ENCODE measurements at regions not wholly inside any gene's neighbourhood (a gene's known extent, or its start where the extent isn't known, plus 50 kb on each side); places are given as distances from the start of the nearest gene placed in this dataset.

DNA sequence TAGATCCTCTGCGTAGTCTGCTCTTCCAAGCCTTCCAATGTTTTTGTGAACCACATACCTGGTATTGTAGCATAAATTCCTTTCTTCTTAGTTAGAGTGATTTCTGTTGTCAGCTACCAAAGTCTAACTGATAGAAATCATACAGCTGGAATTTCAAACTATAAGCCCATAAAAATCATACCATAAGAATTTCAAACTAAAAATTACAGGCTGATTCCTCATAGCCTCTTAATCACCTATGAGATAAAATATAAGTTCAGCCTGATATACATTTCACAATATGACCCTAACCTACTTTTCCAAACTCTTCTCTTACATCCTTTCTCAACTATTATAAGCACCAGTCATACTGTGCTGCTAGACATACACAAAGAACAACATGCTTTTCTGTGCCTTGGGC lies 64.8 kb downstream of the PTHLH start:
- DNase-seq, result no peak

DNA sequence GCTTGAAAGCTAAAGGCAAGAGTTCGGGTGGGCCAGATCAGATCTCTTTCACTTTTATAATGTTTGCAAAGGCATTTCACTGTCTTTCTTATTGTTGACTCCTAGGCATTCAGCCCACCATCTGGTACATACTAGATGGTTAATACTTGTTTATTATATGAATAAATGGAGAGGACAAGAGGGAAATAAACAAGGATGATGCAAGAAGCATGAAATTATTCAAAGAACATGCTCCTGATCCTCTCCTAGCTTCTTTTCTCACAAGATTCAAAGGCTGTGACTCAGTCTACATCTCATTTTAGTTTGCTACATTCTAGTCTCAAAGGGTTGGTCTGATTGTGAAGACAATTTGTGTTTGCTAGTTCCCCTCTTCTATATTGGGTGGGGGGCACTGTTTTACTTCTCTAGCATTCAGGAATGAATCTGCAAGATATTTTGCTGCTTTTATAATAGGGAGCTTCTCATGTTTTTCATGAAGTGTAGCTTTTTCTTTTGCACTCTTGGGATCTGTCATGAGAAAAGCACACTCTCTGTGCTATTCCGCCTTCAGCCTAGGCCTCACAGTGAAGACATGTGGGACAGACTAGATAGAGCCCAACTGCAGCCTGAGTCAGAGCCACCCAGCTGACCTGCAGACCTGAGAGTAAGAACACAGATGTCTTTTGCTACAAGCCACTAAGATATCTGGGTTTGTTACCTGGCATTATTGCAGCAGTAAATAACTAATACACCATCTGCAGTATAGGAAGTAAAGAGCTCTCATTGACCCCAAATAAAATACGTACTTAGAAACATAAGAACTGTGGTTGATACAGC lies 65.7 kb downstream of the PTHLH start:
- DNase-seq, result no peak

DNA sequence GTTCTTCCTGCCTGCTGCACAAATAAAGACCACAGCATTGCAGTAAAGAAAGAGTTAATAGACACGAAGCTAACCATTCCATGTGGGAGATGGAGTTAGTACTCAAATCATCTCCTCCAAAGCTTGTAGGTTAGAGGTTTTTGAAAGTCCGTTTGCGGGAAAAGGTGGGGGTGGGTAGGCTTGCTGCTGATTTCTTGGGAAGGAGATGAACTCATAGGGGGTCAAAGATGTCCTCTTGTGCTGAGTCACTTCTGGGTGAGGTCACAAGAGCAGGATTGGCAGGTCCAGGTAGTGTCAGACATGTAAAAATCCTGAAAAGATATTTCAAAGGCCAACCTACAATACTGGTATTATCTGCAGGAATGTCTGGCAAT lies 66.4 kb downstream of the PTHLH start:
- no peak for DNase-seq

DNA sequence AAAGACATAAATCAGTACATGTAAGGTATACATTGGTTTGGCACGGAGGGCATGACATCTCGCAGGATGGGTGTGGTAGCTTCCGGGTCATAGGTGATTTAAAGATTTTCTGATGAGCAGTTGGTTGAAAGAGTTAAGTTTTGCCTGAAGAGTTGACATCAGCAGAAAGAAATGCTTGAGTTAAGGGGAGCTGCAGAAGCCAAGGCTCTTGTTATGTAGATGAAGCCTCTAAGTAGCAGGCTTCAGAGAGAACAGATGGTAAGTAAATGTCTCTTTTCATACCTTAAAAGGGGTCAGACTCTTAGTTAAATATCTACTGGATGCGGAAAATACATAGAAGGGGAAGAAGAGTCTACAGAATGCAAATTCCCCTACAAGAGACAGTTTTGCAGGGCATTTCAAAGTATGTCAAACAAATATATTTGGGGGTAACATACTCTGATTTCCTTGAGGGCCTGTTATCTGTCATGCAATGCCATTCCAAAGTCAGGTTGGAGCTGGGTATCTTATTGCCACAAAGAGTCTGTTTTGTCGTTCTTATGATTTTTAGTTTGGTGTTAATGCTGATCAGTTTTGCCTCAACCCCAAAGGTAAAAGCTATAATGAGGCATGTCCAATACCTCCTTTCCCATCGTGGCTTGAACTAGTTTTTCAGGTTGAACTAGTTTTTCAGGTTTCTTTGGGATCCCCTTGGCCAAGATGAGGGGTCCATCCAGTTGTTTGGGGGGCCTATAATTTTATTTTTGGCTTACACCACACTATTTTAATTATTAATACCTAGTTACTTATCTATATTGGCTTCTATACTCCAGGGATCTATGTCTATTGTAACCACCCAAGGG lies 67.0 kb downstream of the PTHLH start:
- no peak for DNase-seq

DNA sequence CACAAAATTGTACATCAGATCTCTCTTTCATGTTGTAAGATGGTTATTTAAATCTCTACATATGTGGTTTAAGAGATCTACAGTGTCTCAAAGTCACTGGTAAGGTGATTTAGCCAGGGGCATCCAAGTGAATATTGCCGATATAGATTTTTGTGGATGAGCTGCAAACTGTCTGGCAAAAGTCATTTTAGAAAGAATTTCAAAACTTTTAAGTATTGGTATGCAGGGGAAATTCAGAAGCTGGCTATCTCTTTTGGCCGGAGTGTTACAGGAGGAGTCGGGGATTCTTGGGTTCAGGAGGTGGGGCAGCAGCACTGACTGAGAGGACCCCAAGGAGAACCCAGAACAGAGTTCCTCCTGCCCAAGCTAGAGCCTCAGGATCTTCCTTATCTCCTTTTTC lies 69.9 kb downstream of the PTHLH start:
- no peak for DNase-seq

DNA sequence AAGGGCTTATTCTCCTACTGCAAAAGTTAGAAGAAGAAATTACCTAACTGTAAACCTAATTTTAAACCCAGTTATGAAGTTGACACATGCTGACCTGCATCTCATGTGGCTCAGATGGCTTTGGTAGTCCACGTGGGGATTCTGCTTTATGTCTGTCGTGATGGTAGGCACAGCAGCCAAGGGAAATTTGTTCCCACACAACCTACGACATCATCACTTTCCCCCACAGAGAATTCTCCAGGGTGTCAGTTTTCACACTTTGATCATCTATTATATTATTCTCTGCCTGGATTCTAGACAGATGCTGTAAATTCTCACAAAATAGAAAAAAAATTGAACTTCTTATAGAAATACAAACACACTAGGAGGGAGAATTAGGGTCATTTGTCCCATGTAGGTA lies 70.6 kb downstream of the PTHLH start:
- no peak for DNase-seq

DNA sequence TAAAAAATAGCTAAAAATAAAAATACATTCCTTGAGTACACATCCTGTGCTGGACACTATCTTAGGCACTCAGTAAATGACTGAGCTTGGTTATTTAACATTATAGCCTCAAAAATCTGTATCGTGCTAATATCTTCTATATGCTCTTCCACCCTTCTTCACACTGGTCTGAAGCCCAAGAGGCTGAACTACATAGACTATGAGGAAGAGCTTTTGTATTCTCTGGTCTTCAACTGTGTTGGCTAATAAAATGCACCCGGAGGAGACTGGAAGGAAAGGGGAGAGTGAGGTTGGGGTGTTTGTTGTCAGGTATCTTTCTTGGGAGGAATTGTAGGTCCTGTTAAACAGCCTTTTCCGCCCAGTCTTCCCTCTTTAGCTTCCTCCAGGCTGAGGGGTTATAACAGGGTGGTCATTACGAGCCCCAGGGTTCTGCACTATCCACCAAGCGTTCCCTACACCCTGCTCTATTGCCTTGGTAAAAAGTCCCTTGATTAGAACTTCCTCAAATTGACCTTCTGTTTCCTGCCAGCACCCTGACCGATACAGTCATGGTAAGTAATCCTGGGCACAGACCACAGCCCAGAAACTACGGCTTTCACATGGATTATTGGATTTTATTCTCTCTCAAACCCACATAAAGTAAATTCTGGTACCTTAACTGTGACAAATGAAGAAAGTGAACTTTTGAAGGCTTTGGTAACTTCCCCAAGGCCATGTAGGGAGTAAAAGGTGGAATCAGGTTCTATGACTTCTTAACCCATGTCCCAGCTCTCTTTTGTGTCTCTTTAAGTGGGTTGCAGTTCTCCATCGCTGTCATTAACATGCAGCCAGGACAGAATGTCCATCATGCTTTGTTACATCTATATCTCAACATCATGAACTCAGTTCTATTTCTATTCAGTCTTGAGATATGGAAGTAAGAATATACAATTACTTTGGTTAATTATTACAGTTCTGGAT lies 71.3 kb downstream of the PTHLH start:
- no peak for DNase-seq

DNA sequence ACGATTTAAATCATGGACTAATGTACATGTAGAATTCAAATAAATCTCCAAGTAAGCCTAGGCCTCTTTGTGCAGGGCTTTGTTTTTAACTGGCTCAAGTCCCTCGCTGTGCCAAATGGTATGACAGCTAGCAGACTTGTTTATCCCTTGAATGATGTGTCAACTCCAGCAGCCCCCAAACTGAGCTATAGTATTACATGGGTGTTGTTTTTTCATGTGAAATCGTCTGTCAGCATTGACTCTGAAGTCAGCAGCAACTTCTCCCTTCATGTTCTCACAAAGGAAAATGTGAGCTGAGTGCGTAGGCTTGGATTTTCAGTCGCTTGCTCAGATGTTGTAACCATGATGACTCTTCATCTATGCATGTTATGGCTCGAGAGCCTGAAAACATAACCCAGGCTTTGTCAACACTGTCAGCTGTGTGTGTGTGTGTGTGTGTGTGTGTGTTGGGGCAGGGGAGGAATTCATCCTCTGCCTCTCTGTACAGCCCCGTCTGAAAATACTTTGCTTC lies 73.3 kb downstream of the PTHLH start:
- peak in 1 of 2 donors; percentile 9 for DNase-seq

DNA sequence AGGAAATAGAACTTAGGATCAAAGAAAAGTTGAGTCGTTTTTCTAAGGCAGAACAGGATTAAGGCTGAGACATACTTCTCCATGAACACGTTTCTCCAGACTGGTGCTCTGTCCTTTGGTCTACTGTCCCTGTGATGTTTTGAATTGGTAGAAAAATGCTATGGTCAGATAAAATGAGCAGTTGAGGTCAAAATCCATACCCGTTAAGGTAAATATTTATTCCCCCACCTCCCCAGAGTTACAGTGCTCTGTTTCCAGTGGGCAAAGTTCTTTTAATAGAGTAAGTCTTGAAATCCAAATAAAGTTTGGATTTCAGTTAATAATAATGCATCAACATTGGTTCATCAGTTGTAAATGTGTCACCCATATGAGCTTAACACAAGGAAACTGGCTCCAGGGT lies 74.5 kb downstream of the PTHLH start:
- DNase-seq, result no peak

DNA sequence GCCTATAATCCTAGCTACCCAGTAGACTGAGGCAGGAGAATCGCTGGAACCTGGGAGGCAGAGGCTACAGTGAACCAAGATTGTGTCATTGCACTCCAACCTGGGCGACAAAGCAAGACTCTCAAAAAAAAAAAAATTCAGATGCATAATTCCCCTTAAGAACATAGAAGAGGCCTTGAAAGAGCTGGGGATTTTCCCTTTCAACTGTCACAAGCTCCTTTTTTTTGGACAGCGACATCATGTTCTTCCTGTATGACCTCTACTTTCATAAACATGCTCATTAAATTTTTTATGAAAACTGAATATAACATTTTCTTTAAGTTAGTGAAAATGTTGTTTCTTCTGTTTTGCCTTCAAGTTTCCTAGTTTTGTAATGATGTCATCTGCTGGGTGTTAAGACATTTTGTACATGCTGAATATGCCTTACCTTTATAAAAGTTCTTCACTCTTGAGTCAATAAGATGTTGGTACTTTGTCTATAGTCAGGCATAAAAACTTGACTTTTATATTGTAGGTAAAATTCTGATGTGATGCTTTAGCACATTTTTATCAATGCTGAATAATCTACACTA lies 76.0 kb downstream of the PTHLH start:
- no peak for DNase-seq

DNA sequence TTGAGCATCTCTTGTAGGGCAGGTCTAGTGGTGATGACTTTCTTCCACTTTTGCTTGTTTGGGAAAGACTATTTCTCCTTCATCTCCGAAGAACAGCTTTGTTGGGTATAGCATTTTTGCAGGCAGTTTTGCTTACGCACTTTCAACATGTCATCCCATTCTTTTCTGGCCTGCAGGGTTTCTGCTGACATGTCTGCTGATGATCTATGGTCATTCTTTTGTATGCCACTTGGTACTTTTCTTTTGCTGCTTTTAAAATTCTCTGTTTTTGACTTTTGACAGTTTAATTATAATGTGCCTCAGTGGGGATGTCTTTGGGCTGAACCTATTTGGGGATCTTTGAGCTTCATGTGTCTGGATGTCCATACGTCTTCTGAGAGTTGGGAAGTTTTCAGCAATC lies 78.2 kb downstream of the PTHLH start:
- no peak for DNase-seq

DNA sequence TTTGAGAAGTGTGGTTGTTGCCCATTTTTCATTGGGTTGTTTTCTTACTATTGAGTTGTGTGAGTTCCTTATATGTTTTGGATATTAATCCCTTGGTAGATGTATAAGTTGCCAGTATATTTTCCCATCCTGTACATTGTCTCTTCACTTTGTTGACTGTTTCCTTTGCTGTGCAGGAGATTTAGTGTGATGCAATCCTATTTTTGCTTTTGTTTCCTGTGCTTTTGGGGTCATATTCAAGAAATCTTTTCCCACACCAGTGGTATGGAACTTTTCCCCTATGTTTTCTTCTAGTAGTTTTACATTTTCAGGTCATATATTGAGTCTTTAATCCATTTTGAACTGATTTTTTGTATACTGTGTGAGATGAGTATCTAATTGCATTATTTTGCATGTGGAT lies 92.8 kb downstream of the PTHLH start:
- no peak for DNase-seq

DNA sequence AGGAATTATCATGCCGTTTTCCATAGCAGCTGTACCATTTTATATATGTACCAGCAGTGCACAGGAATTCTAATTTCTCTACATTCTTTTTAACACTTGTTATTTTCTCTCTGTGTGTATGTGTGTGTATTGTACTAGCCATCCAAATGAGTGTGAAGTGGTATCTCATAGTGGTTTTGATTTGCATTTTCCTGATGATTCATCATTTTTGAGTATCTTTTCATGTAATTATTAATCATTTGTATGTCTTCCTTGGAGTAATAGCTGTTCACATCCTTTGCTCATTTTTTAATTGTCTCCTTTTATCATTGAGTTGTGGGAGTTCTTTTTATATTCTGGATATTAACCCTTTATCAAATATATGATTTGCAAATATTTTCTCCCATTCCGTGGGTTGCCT lies 95.6 kb upstream of the MANSC4 start:
- DNase-seq, result no peak

DNA sequence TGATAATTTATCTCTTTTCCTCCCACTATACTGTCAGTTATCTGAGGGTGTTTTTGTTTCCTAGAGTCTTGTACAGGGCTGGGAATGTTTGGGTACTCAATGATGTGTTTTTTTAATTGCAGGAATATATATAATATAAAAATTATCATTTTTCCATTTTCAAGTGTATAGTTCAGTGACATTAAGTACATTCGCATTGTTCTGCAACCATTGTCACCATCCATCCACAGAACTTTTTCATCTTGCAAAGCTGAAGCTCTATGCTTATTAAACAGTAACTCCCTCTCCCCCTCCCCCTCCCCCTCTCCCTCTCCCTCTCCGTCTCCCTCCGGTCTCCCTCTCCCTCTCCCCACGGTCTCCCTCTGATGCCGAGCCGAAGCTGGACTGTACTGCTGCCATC lies 93.0 kb upstream of the MANSC4 start:
- no peak for DNase-seq

DNA sequence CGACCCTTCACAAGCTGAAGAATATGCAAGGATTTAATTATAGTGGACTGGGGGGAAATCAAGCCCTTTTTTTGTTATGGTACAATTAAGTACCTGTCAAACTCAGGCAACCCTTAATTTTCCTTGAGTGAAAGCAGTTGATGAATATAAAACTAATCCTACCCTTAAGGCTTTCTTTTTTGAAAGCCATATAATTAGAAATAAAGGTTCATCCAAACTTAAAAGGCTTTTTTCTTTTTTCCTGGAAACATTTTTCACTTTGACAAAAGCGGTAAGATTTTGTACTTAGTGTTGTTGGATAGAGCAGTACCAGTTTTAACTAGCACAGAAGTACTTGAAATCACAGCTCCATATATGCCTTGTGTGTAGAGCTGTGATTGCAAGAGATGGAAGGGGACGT lies 91.9 kb upstream of the MANSC4 start:
- no peak for DNase-seq

DNA sequence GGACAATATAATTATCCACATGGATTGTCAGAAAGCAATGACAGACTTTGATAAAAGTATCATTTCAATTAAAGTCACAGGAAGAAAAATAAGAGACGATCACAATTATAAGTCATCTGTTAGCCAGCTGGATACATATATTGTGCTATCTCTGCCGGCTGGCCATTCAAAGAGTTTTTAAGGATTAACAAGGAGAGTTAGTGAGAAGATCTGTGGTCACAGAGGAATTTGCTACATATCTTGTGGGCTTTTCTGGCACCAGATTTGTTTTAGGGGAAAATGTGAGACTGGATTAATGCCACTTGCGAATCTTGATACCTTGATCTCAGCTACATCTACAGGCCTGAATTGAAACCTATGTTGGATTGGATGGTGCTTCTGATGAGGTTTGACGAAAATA lies 90.9 kb upstream of the MANSC4 start:
- no peak for DNase-seq

DNA sequence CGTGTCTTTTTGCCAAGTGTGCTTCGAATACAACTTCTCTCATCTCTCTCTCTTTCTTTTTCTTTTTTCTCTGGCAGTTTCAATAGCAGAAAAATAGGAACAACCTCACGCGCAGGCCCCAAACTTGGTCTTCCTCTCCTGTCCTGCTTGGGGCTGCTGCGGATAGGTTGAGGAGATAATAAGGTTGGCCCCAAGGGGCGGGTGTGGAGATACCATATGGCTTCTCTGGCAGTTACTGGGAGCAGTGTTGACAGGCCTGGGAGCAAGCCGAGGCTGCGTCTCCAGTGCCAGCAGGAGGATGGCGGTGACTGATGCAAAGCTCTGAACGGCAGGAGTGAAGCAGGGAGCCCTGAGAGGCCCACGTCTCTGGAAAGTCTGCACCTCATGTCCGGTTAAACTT lies 89.5 kb upstream of the MANSC4 start:
- DNase-seq, result no peak

DNA sequence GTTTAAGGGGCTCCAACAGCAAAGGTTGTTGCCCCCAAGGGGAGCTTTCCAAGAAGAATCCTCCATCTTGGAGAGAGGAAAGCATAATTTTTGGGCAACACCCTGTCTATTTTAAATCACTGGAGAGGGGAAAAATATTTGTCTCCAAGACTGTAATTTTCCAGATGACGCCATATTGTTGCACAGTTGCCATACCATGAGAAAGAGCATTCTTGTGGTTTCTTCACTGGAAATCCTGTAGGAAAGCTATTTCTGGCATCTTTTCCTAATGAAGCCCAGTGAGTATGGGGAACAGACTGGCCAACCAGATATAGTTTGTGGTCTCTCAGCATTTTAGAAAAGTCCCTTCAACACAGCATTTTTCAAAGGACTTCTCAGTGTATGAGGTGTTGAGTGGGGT lies 88.1 kb upstream of the MANSC4 start:
- no peak for DNase-seq

DNA sequence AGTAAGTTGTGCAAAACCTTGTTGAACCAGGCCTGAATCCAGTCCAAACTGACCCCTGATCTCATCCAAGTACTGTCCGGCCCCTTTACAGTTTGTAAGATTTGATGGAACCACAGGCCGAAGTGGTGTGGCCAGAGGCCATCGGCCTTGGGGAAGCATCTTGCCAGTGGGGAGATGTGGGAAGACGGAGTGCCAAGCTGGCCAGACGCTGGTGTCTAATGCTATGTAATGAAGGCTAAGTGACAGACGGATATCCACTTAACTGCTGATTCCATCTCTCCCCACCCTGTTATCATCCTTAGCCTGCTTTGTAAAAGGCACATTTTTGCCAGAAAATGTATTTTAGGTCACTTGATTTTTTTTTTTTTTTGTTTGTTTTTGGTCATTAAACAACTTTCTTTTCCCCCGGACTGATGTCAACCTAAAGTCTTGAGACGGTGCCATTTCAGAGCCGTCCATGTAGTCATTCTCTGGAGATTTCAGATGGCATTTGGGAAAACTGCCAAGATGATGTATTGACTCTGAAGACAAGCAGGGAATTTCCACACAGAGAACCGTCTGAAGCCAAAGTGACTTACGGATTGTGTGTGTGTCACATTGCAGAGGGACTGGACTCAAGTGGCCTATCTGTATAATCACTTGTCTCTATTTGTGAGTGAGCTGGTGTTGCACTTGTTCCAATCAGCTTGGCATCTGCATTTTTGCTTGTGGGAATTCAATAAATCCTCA lies 86.5 kb upstream of the MANSC4 start:
- no peak for DNase-seq

DNA sequence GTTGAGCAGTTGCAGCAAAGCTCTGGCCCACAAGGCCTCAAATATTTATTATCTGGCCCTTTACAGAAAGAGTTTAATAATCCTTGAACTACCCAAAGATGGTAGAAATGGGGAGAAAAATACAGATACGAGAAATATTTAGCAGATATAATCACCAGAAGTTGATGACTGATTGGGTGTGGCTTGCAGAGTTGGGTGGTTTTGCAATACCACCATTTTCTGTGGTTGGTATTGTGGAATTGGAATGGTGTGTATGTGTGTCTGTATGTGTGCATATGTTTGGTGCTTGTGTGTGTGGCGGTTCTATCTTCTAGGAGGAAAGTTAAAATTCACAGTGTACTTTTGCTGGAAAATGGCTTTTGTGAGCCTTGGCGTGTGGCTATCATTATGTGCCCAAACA lies 85.4 kb upstream of the MANSC4 start:
- no peak for DNase-seq

DNA sequence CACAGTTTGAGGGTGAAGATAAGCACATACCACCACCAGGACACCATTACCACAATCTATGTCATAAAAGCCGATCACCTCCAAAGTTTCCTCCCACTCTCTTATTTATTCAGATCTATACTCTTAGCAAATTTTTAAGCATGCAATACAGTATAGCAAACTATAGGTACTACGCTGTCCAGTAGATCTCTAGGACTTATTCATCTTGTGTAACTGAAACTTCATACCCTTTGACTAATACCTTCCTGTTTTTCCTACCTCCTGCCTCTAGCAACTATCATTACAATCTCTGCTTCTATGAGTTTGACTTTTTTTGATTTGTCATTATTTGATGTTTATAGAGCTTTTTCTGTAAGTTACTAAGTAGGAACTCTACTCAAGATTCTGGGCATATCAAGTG lies 84.5 kb upstream of the MANSC4 start:
- DNase-seq, result no peak

DNA sequence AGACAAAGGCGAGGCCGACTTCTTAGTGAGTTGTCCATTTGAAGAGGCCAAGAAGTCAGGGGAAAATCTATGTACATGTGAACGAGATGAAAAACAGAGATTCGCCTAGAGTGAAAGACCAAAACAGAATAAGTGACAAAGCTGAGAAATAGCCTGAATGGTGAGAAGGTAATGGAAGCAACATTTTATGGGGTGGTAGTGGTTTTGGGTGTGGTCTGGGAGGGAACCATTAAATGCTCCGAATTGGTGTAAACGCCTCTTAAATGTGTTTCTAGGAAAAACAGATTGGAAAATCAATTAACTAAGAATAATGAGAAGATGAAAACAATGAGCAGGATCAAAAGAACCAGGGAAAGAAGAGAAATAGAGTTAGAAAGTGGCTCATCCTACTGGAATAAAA lies 83.8 kb upstream of the MANSC4 start:
- DNase-seq, result no peak

Data from activated CD4-positive, alpha-beta T cell treated with anti-CD3 and anti-CD28 coated beads for 4 hours (primary cell).